GM12873 (cell line): ENCODE measurements at regions not wholly inside any gene's neighbourhood (a gene's known extent, or its start where the extent isn't known, plus 50 kb on each side); places are given as distances from the start of the nearest gene placed in this dataset.

Experiments used
- TF ChIP-seq, protein P1 (sequence below): IDR thresholded peaks from 2 replicates; pipeline ENCODE4 v1.5.1; 2012; ENCODE audit warnings: low read depth, mild to moderate bottlenecking, moderate library complexity, low read length, control low read depth; ENCODE audit not compliant: insufficient read depth; ENCODE audit errors: missing control alignments

DNA sequence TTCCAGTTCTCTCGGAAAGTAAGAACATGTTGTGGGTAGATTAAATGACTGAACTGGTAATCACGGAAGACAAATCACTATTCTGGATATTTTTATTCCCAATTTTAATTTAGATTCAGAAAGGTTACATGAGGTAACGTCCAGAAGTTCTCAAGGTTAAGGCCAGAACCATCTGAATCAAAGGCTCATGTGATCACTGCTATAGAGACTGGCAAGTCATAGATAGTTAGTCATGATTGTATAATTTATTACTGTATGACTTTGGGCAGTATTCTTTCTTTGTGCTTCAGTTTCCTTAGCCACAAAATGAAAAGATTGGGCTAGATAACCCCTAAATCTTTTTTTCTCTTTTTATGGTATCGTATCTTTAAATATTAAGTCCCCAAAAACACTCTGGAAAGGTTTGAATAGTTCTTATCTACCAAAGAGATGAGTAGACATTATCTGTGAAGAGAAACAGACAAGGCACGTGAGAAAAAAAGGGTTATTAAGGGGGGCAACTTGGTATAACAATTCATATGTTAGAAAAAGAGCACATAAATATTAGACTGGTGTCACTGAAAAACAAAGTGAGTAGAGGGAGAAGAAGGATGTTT is 241.0 kb downstream of the PTPRC start:
- TF ChIP-seq, protein P1, sequence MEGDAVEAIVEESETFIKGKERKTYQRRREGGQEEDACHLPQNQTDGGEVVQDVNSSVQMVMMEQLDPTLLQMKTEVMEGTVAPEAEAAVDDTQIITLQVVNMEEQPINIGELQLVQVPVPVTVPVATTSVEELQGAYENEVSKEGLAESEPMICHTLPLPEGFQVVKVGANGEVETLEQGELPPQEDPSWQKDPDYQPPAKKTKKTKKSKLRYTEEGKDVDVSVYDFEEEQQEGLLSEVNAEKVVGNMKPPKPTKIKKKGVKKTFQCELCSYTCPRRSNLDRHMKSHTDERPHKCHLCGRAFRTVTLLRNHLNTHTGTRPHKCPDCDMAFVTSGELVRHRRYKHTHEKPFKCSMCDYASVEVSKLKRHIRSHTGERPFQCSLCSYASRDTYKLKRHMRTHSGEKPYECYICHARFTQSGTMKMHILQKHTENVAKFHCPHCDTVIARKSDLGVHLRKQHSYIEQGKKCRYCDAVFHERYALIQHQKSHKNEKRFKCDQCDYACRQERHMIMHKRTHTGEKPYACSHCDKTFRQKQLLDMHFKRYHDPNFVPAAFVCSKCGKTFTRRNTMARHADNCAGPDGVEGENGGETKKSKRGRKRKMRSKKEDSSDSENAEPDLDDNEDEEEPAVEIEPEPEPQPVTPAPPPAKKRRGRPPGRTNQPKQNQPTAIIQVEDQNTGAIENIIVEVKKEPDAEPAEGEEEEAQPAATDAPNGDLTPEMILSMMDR: no peak

DNA sequence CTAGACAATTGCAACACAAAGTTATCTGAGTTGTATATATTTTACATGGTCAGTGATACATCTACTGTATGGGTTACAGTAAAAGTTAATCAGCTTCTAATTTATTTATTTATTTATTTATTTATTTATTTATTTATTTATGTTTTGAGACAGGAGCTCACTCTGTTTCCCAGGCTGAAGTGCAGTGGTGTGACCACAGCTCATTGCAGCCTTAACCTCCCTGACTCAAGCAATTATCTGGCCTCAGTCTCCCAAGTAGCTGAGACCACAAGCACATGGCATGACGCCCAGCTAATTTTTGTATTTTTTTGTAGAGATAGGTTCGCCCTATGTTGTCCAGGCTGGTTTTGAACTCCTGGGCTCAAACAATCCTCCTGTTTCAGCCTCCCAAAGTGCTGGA is 241.6 kb downstream of the PTPRC start:
- TF ChIP-seq, protein P1: no peak

DNA sequence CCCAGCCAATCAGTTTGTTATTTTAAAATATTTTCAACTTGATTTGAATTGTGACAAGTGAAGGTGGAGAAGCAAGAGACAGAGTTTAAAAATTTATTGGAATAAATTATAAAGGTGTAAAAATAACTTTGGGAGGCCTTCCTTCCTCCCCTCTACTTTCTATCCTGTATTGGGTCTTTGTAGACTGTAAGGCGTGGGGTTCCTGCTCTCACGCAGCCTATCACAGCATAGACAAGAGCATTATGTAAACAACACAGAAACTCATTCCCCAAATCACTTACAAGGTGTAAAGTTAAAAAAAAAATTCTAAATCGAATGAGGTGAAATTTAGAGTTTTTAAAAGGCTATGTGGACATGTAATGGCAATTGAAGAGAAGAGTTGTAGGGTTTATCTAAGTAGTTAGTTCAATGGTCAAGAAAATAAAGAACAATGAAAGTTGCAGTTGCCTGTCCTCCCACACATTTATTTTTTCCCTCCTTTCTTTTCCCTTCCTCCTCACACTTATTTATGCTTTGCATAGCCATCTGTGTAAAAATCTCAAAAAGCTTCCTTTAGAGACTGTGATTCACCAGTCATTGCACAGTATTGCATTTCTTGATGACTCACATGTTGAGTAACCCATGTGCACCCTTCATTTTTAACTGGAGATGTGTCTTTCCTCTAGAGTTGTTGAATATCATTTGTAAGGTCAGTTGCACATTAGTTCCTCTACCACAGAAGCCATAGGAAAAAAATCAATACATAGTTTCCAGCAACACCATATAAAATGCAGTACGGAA is 242.2 kb downstream of the PTPRC start:
- TF ChIP-seq, protein P1: no peak

DNA sequence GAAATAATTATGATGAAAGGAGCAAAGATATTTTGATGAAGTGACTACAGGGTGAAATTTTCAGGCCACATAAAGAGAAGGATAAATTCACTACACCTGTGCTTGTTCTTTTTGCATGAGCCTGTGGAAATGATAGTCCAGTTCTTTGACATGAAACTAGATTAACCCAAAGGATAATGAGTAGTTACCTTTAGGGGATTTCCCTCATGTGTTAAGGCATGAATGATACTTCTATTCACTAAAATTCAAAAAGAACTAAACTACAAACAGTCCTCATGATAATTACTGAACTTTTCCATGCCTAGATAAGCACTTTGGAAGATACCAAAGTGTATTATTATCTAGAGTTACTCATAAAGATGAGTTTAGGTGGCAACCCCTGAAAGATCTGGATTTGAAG is 244.3 kb downstream of the PTPRC start:
- TF ChIP-seq, protein P1: no peak

DNA sequence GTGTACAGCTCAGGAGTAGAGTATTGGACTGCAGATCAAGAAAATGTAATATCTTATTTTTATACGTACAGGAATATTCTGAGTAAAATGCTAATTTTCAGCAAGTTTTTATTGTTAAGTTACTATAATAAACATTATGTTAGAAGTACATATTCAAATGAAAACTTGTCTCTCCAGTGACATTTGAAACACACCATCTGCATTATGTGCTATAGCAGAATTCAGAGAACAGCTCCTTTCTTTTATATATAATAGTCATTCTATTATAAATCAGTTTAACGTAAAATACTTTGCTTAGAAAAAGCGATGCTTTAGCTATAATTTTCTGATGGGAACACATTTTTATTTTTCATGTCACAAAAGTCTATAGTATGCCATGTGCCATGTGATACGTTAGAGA is 249.0 kb downstream of the PTPRC start:
- TF ChIP-seq, protein P1: no peak

DNA sequence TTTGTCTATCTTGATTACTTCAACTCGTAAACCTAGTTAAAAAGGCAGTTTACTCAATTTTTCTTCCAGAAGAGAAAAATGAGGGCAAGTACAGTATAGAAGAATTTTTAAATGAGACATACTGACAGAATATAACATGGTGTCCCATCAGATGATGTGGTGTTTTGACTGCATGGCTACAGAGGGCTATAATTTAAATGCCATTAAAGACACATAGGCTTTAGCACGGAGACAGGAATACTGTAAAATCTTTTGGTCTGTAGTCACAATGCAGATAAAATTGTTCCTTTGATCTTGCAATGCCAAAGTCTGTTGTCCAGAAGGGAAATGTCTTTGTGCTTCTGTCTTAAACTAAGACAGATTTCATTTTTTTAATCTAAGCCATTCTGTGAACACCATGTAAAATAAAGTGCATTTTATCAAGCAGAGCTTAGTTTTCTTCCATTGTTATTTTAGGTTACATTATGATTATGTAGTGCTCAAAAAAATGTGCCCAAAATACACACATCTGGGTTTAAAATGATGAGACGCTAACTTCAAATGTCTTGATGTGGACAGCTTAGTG is 249.6 kb downstream of the PTPRC start:
- TF ChIP-seq, protein P1: no peak

DNA sequence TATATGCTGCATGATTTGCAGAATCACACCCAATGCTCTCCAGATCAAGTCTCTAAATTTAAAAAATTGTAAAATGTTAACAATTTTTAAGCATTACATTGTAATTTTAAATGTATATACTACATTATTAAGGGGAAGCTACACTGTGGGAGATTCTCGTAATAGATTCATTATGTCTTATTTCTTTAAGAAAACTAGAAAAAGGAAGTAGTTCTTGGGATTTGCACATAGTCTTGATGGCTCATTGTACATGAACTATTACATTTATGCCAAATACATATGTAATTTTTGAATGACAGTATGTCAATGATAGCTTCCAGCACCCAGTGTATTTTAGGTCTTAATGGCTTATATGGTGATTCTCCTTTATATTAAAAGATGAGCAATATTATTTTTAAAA is 250.3 kb downstream of the PTPRC start:
- TF ChIP-seq, protein P1: no peak
